SK-N-SH (cell line): ENCODE measurements at regions not wholly inside any gene's neighbourhood (a gene's known extent, or its start where the extent isn't known, plus 50 kb on each side); places are given as distances from the start of the nearest gene placed in this dataset.
"Not testable (repeated sequence)": the region's sequence is repeated elsewhere in the genome, so short reads cannot be mapped to it uniquely, and the experiment has no call there.

Source experiments
- CTCF ChIA-PET: fragments of 300-600, 350-600 bp; formaldehyde crosslinking; extraction: SDS; loops from one replicate; lab custom pipeline; 2021; lab: Yijun Ruan, JAX
- POLR2A ChIA-PET: fragments of 350-600 bp; sonication (Branson Sonifier 250); formaldehyde crosslinking; extraction: SDS; loops from one replicate; lab custom pipeline; 2020; ENCODE audit warnings: antibody characterized with exemption, inconsistent platforms; lab: Yijun Ruan, JAX
- DNase-seq: peaks from one replicate; pipeline ENCODE4 v3.0.0; 2012
- H2AFZ ChIP-seq: fragments of 200-600 bp; sonication (generic); 2 replicates; pipeline ENCODE4 v1.8.1; 2016; ENCODE audit warnings: antibody characterized with exemption, mild to moderate bottlenecking, low read depth
- H3F3A ChIP-seq: fragments of 200-600 bp; sonication (generic); replicated peaks from 2 replicates; pipeline ENCODE3; 2016; ENCODE audit warnings: antibody characterized with exemption, mild to moderate bottlenecking; ENCODE audit not compliant: insufficient read depth
- H3K27ac ChIP-seq, 2 experiments: fragments of 200-500 bp in 1 of 2; fragments of 200-600 bp in 1 of 2; sonication (Bioruptor generic) in 1 of 2; sonication (generic), shearing (Covaris generic) in 1 of 2; 2 replicates each; pipeline versions ENCODE4 v1.5.1 to v1.6.1; 2014 to 2016; ENCODE audit warnings: low read depth in 2 of 2, inconsistent platforms in 1 of 2, low read length in 1 of 2, mild to moderate bottlenecking in 1 of 2, mixed read lengths in 1 of 2
- H3K27me3 ChIP-seq: fragments of 200-600 bp; sonication (generic), shearing (Covaris generic); 2 replicates; pipeline ENCODE4 v1.6.1; 2016; ENCODE audit warnings: mixed run types; ENCODE audit not compliant: insufficient read depth
- H3K36me3 ChIP-seq, 2 experiments: fragments of 200-500 bp in 1 of 2; fragments of 200-600 bp in 1 of 2; sonication (Bioruptor generic) in 1 of 2; sonication (generic) in 1 of 2; replicated peaks in 1 of 2; 2 replicates each; pipeline versions ENCODE3 to v1.5.1; 2014 to 2016; ENCODE audit warnings: low read length in 1 of 2, mild to moderate bottlenecking in 1 of 2; ENCODE audit not compliant: insufficient read depth in 2 of 2, control insufficient read depth in 1 of 2
- H3K4me1 ChIP-seq, 2 experiments: fragments of 200-500 bp in 1 of 2; fragments of 200-600 bp in 1 of 2; sonication (Bioruptor generic) in 1 of 2; sonication (generic), shearing (Covaris generic) in 1 of 2; 2 replicates each; pipeline versions ENCODE4 v1.5.1 to v1.6.1; 2014 to 2016; ENCODE audit warnings: low read depth in 1 of 2, low read length in 1 of 2, mixed run types in 1 of 2; ENCODE audit not compliant: insufficient read depth in 2 of 2, control insufficient read depth in 1 of 2
- H3K4me2 ChIP-seq: fragments of 200-600 bp; sonication (generic), shearing (Covaris generic); 2 replicates; pipeline ENCODE4 v1.6.1; 2017; ENCODE audit warnings: mixed run types
- H3K4me3 ChIP-seq, 2 experiments: fragments of 200-500 bp in 1 of 2; fragments of 200-600 bp in 1 of 2; sonication (Bioruptor generic) in 1 of 2; sonication (generic), shearing (Covaris generic) in 1 of 2; 2 replicates each; pipeline versions ENCODE4 v1.5.1 to v1.8.1; 2014 to 2016; ENCODE audit warnings: low read depth in 2 of 2, inconsistent platforms in 1 of 2, low read length in 1 of 2, mild to moderate bottlenecking in 1 of 2, mixed read lengths in 1 of 2, moderate library complexity in 1 of 2
- H3K79me2 ChIP-seq: fragments of 200-600 bp; sonication (generic); 2 replicates; pipeline ENCODE4 v1.8.1; 2017; ENCODE audit warnings: mild to moderate bottlenecking; ENCODE audit not compliant: insufficient read depth
- H3K9ac ChIP-seq: fragments of 200-600 bp; sonication (generic); 2 replicates; pipeline ENCODE4 v1.6.1; 2017; ENCODE audit warnings: mixed run types
- H3K9me2 ChIP-seq: fragments of 200-600 bp; sonication (generic); 2 replicates; pipeline ENCODE4 v1.6.1; 2017; ENCODE audit warnings: mixed run types
- H3K9me3 ChIP-seq: fragments of 200-600 bp; sonication (generic); 2 replicates; pipeline ENCODE4 v1.6.1; 2017; ENCODE audit warnings: mixed run types, mild to moderate bottlenecking, moderate library complexity
- H4K20me1 ChIP-seq: fragments of 200-600 bp; sonication (generic); 2 replicates; pipeline ENCODE4 v1.6.1; 2017; ENCODE audit warnings: mild to moderate bottlenecking, mixed run types; ENCODE audit not compliant: insufficient read depth
- CHD2 ChIP-seq: fragments of 150-350 bp; IDR thresholded peaks from 2 replicates; pipeline ENCODE4 v1.6.1; 2018; ENCODE audit warnings: low read length; ENCODE audit not compliant: partially characterized antibody
- CTCF ChIP-seq: fragments of 200-600 bp; sonication (generic); IDR thresholded peaks from 2 replicates; pipeline ENCODE4 v1.6.1; 2017; ENCODE audit warnings: antibody characterized with exemption, mild to moderate bottlenecking, moderate library complexity
- ELF1 ChIP-seq: IDR thresholded peaks from 2 replicates; pipeline ENCODE4 v1.4.0; 2012
- EP300 ChIP-seq, 2 experiments: IDR thresholded peaks; 2 replicates each; pipeline versions ENCODE4 v1.4.0 to v1.6.1; 2012; ENCODE audit warnings: borderline replicate concordance in 1 of 2, low read depth in 1 of 2, low read length in 1 of 2
- EZH2phosphoT487 ChIP-seq: fragments of 200-600 bp; sonication (generic); IDR thresholded peaks from 2 replicates; pipeline ENCODE4 v1.6.1; 2017; ENCODE audit warnings: low read depth, mixed run types, mild to moderate bottlenecking, antibody characterized with exemption, moderate library complexity, borderline replicate concordance
- FOXJ3 ChIP-seq: sonication (generic); formaldehyde crosslinking; IDR thresholded peaks from 2 replicates; pipeline ENCODE4 v1.5.1; 2020; ENCODE audit warnings: mild to moderate bottlenecking, missing genetic modification reagents
- FOXM1 ChIP-seq: IDR thresholded peaks from 2 replicates; pipeline ENCODE4 v1.4.0; 2012; ENCODE audit warnings: low read depth, mild to moderate bottlenecking
- GABPA ChIP-seq: IDR thresholded peaks from 2 replicates; pipeline ENCODE4 v1.4.0; 2012; ENCODE audit warnings: low read depth, mild to moderate bottlenecking
- GATA2 ChIP-seq: sonication (generic); formaldehyde crosslinking; IDR thresholded peaks from 2 replicates; pipeline ENCODE4 v1.5.0; 2020; ENCODE audit warnings: mild to moderate bottlenecking, missing genetic modification reagents
- IRF3 ChIP-seq: fragments of 150-350 bp; IDR thresholded peaks from 2 replicates; pipeline ENCODE4 v1.6.1; 2016; ENCODE audit warnings: mild to moderate bottlenecking, low read depth, low read length
- MEF2A ChIP-seq: IDR thresholded peaks from 2 replicates; pipeline ENCODE4 v1.4.0; 2012; ENCODE audit warnings: low read depth, borderline replicate concordance
- NFIC ChIP-seq: IDR thresholded peaks from 2 replicates; pipeline ENCODE4 v1.4.0; 2012; ENCODE audit warnings: borderline replicate concordance
- POLR2AphosphoS5 ChIP-seq: IDR thresholded peaks from 2 replicates; pipeline ENCODE4 v1.6.1; 2012; ENCODE audit warnings: low read depth, low read length
- REST ChIP-seq: IDR thresholded peaks from 2 replicates; pipeline ENCODE4 v1.6.1; 2012; ENCODE audit warnings: mild to moderate bottlenecking, low read depth, low read length, moderate library complexity
- TAF1 ChIP-seq: IDR thresholded peaks from 2 replicates; pipeline ENCODE4 v1.6.1; 2012; ENCODE audit warnings: low read depth, mild to moderate bottlenecking, low read length, moderate library complexity, borderline replicate concordance
- WGBS: methylation state at CpG from one replicate; pipeline ENCODE4 v1.1.6; 2017; ENCODE audit warnings: low lambda C conversion rate; 5-methylcytosine and 5-hydroxymethylcytosine counted together

DNA sequence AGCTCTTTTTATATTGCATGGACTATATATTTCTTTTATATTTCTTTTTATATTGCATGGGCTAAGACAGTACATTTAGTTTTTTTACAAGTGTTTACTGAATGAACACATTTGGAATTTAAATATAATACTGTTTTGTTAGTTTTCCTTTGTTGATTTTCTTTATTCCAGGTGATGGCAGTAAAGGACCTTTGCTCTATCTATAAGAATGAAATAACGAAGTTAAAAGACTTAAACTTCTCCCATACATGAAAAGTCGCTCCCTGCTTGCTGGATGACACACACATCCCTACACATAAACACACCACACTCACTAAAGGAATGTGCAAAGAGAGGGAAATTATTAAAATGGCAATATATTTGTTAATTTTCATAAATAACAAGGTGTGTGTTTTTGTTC, 102.5 kb upstream of the ANXA10 start:
- CTCF ChIA-PET: no interaction called here
- 5% methylated on average over 2 of the region's 2 CpGs for WGBS

DNA sequence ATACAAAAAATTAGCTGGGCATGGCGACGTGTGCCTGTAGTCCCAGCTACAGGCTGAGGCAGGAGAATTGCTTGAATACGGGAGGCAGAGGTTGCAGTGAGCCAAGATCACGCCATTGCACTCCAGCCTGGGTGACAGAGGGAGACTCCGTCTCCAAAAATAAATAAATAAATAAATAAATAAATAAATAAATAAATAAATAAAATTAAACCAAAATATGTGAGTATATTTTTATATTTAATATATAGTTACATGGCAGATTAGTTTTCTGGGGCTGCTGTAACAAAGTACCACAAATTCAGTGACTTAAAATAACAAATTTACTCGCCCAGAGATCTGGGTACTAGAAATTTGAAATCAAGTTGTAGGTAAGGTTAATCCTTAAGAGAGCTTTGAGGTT, 84.2 kb upstream of the ANXA10 start:
- H3K4me3 ChIP-seq, H3K9me3 ChIP-seq, H3K27me3 ChIP-seq, H3K4me1 ChIP-seq, H3K27ac ChIP-seq, H3K9ac ChIP-seq, H4K20me1 ChIP-seq, H3K36me3 ChIP-seq, H2AFZ ChIP-seq, DNase-seq, POLR2A ChIA-PET, CTCF ChIA-PET, H3F3A ChIP-seq, H3K9me2 ChIP-seq, H3K4me2 ChIP-seq, H3K79me2 ChIP-seq: not testable (repeated sequence)
- 47% methylated on average over 6 of the region's 6 CpGs for WGBS

More for the DNA sequence above, 102.5 kb upstream of the ANXA10 start:
- no peaks in the 10 kb centered on the region for H4K20me1 ChIP-seq
- TF ChIP-seq NFIC (no peak), CHD2 (no peak), CTCF (peak; percentile 37; the same call in 1 of the 2 replicates)
- DNase-seq: no peak
- no peak overlapping the region for H3K27ac ChIP-seq
- no peaks in the 10 kb centered on the region for H3K4me1 ChIP-seq
- no peaks in the 10 kb centered on the region for H3K79me2 ChIP-seq
- H3K4me2 ChIP-seq: no peak overlapping the region
- POLR2A ChIA-PET: no interaction called here
- no peaks in the 10 kb centered on the region for H3K27me3 ChIP-seq
- H3F3A ChIP-seq: no peaks in the 10 kb centered on the region
- no peaks in the 10 kb centered on the region for H3K9me2 ChIP-seq
- no peak overlapping the region for H3K4me3 ChIP-seq
- H3K9me3 ChIP-seq: no peaks in the 10 kb centered on the region
- no peaks in the 10 kb centered on the region for H3K36me3 ChIP-seq
- no peak overlapping the region for H3K9ac ChIP-seq
- H2AFZ ChIP-seq: no peak overlapping the region

GRCh38 chr4:168019019-168019651, 73.2 kb upstream of the ANXA10 start:
- Histone ChIP-seq H3K9ac (no peak overlapping the region), H3F3A (no peaks in the 10 kb centered on the region), H3K4me3 (no peak overlapping the region), H3K4me1 (no peaks in the 10 kb centered on the region), H4K20me1 (no peaks in the 10 kb centered on the region), H3K27me3 (no peaks in the 10 kb centered on the region), H3K36me3 (no peaks in the 10 kb centered on the region), H3K27ac (no peak overlapping the region), H3K79me2 (no peaks in the 10 kb centered on the region), H3K9me2 (no peaks in the 10 kb centered on the region), H3K9me3 (no peaks in the 10 kb centered on the region), H2AFZ (no peak overlapping the region), H3K4me2 (no peak overlapping the region)
- TF ChIP-seq NFIC (no peak), REST (no peak), MEF2A (no peak), POLR2AphosphoS5 (no peak), EZH2phosphoT487 (no peak), EP300 (IDR thresholded peaks at IDR 0.05; ENCODE audit: borderline replicate concordance in 1 of 2, low read depth in 1 of 2, low read length in 1 of 2) (no peak), GABPA (no peak), IRF3 (no peak), GATA2 (CRISPR knock-in tag) (no peak), ELF1 (no peak), FOXJ3 (CRISPR knock-in tag) (no peak), FOXM1 (no peak), TAF1 (no peak)
- ChIA-PET POLR2A (no interaction called here), CTCF (no interaction called here)
- no peak for DNase-seq
- WGBS: 32% methylated on average over 1 of the region's 1 CpG
